WI38 (cell line): ENCODE measurements at regions not wholly inside any gene's neighbourhood (a gene's known extent, or its start where the extent isn't known, plus 50 kb on each side); places are given as distances from the start of the nearest gene placed in this dataset.

Experiments used
- H3K4me3 ChIP-seq: 2 replicates; pipeline ENCODE4 v1.5.1; 2011; ENCODE audit warnings: low read depth, mild to moderate bottlenecking, control low read depth, low read length
- TF ChIP-seq, protein P1 (sequence below): IDR thresholded peaks from 2 replicates; pipeline ENCODE4 v1.5.1; 2012; ENCODE audit warnings: low read depth, mild to moderate bottlenecking, control low read depth, low read length

DNA sequence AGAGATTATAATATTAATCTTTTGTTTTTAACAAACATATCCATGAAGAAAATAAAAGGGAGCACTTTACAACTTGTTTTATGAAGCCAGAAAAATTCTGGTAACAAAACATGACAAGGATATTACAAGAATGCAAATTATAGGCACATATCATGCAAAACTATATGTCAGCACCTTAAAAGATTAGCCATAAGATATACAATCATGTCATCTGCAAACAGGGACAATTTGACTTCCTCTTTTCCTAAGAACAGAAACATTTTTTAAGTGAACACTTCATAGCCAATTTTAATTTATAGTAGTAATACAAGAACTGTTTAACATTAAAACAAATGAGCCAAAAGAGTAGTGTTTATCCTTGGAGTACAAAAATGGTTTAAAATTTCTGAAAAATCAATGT lies 916.5 kb upstream of the CNTN5 start:
- TF ChIP-seq, protein P1, sequence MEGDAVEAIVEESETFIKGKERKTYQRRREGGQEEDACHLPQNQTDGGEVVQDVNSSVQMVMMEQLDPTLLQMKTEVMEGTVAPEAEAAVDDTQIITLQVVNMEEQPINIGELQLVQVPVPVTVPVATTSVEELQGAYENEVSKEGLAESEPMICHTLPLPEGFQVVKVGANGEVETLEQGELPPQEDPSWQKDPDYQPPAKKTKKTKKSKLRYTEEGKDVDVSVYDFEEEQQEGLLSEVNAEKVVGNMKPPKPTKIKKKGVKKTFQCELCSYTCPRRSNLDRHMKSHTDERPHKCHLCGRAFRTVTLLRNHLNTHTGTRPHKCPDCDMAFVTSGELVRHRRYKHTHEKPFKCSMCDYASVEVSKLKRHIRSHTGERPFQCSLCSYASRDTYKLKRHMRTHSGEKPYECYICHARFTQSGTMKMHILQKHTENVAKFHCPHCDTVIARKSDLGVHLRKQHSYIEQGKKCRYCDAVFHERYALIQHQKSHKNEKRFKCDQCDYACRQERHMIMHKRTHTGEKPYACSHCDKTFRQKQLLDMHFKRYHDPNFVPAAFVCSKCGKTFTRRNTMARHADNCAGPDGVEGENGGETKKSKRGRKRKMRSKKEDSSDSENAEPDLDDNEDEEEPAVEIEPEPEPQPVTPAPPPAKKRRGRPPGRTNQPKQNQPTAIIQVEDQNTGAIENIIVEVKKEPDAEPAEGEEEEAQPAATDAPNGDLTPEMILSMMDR, result no peak

DNA sequence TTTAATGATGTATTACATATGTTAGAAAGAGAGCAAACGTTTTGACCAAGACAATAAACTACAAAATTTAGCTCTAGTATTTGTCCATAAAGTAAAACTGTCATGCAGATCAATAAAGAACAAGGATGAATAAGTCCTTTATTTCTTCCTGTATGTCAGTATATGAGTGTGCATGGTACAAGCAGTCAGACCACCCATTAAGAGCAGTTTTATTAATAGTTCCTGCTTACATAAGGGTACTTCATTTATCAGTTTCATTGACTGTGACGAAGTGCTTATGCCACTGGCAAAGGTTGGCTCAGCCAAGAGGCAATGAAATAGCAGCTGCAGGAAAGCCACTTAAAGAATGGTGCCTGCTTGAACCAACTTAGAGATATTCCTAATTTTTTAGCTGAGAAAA lies 913.0 kb upstream of the CNTN5 start:
- TF ChIP-seq, protein P1, result no peak
- no peak overlapping the region for H3K4me3 ChIP-seq

More for the DNA sequence above, 916.5 kb upstream of the CNTN5 start:
- no peak overlapping the region for H3K4me3 ChIP-seq

DNA sequence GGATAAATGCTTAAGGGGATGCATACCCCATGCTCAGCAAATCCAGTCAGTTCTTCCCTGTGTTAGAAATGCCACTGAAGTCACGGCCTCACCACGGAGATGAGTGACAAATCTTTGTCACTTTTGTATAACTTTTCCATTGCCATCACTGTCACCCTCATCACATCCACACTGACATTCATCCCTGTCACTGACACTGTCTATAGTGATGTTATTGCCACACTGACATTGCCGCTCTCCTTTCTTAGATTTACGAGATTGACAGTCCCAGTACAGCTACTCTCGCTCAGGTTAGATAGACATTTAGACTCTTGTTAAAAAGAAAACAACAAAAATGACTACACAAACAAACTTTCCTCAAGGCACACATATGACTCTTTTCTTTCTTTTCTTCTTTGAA lies 910.7 kb upstream of the CNTN5 start:
- TF ChIP-seq, protein P1, result no peak
- H3K4me3 ChIP-seq, result no peak overlapping the region

DNA sequence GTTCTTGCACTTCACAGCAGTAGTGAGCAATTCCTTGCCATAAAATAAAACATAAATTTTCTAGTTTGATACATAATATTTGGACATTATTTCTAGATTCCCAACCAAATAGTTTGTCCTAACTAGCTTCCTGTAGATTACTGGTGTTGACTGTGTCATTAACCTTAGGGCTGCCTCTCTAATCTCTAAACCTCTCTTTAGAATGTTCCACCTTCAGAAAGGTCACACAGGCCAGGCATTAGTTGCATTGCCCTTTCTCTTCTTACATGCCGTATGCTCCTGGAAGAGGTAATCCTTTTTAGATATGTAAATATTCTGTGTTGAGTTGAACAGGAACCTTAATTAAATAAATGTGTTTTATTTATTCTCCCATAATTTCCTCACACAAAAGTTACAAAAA lies 904.9 kb upstream of the CNTN5 start:
- no peak overlapping the region for H3K4me3 ChIP-seq
- TF ChIP-seq, protein P1, result no peak

DNA sequence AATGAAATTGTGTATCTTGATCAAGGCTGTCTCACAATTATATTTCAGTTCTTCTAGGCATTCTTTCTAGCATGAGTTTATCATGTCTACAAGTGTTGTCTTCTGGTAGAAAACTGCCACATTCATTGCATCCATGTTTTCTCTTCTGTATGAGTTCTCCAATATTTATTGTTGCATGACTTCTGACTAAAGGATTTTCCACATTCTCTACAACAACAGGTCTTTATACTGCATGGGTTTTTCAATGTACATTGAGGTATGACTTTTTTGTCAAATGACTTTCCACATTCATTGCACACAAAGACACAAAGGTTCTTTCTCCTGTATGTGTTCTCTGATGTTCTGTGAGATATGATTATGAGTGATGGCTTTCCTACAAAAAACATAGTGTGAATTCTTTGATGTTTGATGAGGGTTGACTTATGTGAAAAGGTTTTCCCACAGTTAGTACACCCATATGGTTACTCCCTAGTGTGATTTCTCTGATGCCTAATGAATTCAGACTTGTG lies 890.6 kb upstream of the CNTN5 start:
- no peak overlapping the region for H3K4me3 ChIP-seq
- TF ChIP-seq, protein P1, result no peak

DNA sequence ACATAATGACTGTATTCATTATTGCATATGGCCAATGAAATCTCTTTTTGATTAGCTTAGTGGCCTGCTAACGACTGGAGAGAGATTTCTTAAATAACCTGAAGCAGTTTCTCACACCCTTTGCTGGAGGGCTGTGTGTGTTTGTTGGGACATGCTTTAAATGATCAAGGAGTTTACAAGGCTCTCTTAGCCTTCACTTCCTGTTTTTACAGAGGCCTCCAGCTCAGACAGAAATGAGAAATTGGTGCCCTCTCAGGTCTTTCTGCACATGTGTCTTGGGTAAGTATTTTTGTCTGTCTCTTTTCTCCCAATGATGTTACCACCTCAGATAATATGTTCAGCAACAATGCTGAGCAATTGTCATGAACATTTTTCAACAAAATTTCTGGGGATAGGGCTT lies 884.4 kb upstream of the CNTN5 start:
- no peak overlapping the region for H3K4me3 ChIP-seq
- TF ChIP-seq, protein P1, result no peak

DNA sequence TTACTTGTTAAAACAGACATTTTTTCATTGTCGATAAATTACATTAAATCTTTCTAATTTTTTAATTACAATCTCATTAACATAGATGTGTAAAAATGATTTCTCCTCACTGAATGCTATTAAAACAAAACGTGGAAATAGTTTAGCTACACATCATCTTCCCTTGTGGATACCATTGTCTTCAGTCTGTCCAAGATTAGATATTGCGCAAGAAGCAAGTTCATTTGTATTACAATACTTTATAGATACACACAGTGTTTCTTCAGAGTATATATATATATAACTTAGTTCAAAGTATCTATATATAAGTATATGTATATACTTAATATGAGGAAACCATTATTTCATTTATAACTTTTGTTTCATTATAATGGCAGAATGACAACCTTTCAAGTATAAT lies 883.3 kb upstream of the CNTN5 start:
- TF ChIP-seq, protein P1, result no peak
- no peak overlapping the region for H3K4me3 ChIP-seq
